Stimulated activated naive CD8-positive, alpha-beta T cell treated with anti-CD3 and anti-CD28 coated beads, Interleukin-15, Interleukin-2, amounts not matched to agents 100 U/mL and 50 U/mL, for 24 hours (primary cell): ENCODE measurements at regions not wholly inside any gene's neighbourhood (a gene's known extent, or its start where the extent isn't known, plus 50 kb on each side); places are given as distances from the start of the nearest gene placed in this dataset.
"Not testable (repeated sequence)": the region's sequence is repeated elsewhere in the genome, so short reads cannot be mapped to it uniquely, and the experiment has no call there.

ENCODE experiments used
- ATAC-seq: fragments of 150-1000 bp; cut with Tn5 transposase; one replicate; pipeline ENCODE4 v1.10.0; 2021
- DNase-seq: peaks from one replicate; pipeline ENCODE4 v3.0.0; 2021

DNA sequence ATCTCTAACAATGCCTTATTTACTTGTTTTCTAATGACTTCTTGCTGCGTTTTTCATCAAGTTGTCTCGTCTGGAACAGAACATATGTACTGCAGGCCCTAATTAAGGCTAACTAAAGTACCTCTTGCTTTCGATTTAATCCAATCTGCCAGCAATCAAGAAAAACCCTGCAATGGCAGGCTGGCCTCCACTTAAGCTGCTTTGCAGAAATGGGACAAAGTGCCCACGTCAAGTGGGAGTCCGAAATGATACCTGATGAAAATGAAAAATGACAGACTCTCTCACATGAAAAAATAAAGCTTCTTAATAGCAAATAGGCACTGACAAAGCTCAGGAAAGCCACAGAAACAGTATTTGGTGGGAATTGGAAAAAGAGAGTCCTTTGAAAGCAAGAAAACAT lies 1454.7 kb downstream of the FAM181B start:
- ATAC-seq (no peak), DNase-seq (no peak)

- no peak for ATAC-seq
- DNase-seq: no peak
Observed at GRCh38 chr11:81270686-81271085, 1463.0 kb downstream of the FAM181B start.

DNA sequence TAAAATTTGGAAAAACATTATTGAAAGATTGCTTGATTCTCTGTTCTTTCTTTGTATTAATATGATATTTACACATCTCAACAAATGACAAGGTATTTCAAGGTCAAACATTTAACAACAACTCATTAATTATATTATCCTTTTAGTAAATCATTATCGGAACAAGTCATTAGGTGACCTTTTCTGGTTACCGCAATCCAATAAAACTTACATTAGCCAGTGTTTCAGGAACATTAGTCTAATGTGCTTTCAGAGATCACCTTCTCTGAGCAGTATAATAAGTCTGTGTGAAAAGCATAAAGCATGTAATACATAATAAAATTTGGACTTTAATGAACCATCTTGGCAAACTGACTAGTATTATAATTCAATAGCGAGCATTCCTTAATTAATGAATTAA lies 1466.4 kb downstream of the FAM181B start:
- DNase-seq (no peak), ATAC-seq (no peak)

DNA sequence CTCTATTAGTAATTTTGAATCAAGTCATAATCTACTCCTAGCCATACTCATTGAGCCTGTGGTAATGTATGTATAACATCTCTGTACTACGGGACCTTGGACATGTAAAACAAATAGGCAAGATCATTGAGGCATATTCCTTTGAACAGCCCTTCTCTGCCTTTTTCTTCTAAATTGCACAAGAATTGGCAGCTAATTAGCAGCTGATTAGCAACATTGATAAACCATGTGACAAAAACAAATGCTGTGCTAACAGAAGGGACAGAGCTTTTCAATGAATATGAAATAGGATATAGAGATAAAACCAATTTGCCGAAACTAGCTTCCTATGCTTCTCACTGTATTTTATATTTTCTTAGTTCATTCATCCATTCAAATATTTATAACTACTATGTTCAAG lies 1474.2 kb downstream of the FAM181B start:
- ATAC-seq: no peak
- no peak for DNase-seq

GRCh38 chr11:81255895-81256294 lies 1477.8 kb downstream of the FAM181B start:
- DNase-seq (no peak), ATAC-seq (no peak)

GRCh38 chr11:81253244-81253643 lies 1480.4 kb downstream of the FAM181B start:
- no peak for ATAC-seq
- no peak for DNase-seq

DNA sequence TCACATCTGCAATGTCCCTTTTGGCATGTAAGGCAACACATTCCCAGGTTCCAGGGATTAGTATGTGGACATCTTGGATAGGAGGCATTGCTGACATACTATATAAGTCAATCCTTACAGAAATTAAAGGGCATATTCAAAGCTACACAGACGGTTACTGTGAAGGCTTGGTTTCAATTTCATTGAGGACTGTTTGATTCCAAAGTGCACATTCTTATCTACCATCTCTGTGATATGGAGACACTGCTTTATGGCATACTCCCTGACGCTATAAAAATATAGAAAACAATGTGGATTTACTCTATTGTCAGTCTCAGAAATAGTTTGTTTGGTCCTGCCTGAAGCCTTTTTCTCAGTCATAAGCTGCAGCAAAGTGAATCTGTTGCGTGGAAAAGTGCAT lies 1486.7 kb downstream of the FAM181B start:
- ATAC-seq: no peak
- DNase-seq: no peak

GRCh38 chr11:81245791-81246190 lies 1487.9 kb downstream of the FAM181B start:
- no peak for DNase-seq
- ATAC-seq: no peak

GRCh38 chr11:81241672-81242275 lies 1491.9 kb downstream of the FAM181B start:
- no peak for ATAC-seq

GRCh38 chr11:81237139-81237538 lies 1496.5 kb downstream of the FAM181B start:
- DNase-seq: no peak

More at GRCh38 chr11:81241672-81242275, 1491.9 kb downstream of the FAM181B start:
- DNase-seq: no peak

GRCh38 chr11:81227409-81227808 lies 1506.3 kb downstream of the FAM181B start:
- not testable (repeated sequence) for DNase-seq, ATAC-seq

More at GRCh38 chr11:81237139-81237538, 1496.5 kb downstream of the FAM181B start:
- ATAC-seq: no peak

DNA sequence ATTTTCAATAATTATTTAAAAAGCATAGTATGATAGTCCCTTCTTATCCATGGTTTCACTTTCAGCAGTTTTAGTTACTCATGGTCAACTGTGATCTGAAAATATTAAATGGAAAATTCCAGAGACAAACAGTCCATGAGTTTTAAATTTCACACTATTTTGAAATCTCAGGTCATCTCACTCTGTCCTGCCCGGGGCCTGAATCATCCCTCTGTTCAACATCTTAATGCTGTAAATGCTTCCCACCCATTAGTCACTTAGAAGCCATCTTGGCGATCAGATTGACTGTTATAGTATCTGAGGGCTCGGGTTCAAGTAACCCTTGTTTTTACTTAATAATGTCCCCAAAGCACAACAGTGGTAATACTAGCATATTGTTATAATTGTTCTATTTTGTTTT lies 1509.3 kb downstream of the FAM181B start:
- no peak for DNase-seq
- no peak for ATAC-seq

GRCh38 chr11:81222491-81222890 lies 1511.2 kb downstream of the FAM181B start:
- no peak for ATAC-seq
- no peak for DNase-seq

DNA sequence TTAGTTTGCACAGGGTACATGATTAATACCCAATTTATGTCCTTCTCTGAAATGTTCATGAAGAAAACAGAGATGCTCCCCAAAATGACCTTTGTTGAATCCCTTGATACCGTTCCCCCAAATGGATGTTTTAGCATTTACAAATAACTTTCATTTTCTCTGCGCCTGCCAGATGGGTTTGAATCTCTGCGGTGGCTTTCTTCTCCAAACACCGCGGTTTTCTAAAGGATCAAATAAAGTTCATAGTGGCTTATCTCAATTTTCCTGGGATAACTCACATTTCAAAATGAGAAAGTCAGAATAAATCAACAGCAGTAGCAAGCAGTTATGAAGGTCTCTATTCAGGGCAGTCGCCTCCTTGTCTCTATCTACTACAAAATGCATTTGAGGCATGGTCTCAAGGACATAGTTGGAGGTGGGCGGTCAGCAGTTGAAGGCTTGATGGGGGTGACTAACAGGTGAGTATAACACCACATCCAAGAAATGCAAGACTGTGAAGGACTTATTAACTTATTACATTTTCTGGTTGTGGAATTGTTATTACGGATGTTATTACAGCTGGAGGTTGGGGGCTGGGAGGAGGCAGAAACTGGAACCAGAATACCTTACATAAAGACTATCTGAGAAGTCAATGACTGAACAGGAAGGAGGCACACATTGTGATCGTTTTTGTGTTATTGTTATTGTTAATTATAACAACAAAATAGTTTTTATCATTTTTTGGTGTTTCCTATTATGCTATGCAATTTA lies 1513.3 kb downstream of the FAM181B start:
- DNase-seq (no peak), ATAC-seq (no peak)

DNA sequence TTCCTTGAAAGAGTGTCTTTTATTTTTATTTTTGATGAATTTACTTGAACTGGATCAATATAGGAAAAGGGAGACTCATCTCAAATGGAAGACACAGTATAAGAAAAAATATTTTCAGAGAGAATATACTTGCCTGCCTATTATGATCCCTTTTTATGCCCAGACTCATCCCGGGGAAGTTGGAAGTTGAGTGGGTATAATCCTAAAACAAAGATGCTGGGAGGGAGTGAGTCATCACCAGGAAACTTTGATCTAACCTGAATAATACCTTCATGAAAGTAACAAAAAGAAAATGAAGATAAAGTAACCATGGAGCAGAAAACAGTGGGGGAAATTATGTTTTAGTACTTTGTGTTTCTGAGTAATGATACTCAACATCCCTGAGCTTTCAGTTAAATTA lies 1514.0 kb downstream of the FAM181B start:
- ATAC-seq (no peak), DNase-seq (no peak)

GRCh38 chr11:81218440-81218839 lies 1515.2 kb downstream of the FAM181B start:
- DNase-seq (no peak), ATAC-seq (no peak)

- DNase-seq (no peak), ATAC-seq (no peak)
Observed at GRCh38 chr11:81211050-81211449, 1522.6 kb downstream of the FAM181B start.

DNA sequence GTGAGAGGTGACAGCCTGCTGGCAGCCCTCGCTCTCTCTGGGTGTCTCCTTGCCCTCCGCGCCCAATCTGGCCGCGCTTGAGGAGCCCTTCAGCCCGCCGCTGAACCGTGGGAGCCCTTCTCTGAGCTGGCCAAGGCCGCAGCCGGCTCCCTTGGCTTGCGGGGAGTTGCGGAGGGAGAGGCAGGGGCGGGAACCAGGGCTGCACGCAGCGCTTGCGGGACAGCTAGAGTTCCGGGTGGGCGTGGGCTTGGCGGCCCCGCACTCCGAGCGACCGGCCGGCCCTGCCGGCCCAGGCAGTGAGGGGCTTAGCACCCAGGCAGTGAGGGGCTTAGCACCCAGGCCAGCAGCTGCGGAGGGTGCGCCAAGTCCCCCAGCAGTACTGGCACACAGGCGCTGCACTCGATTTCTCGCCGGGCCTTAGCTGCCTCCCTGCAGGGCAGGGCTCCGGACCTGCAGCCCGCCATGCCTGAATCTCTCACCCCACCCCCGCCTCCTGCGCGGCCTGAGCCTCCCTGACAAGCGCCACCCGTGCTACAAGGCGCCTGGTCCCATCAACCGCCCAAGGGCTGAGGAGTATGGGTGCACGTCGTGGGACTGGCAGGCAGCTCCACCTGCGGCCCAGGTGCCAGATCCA lies 1526.1 kb downstream of the FAM181B start:
- no peak for DNase-seq
- no peak for ATAC-seq

GRCh38 chr11:81203876-81204275 lies 1529.8 kb downstream of the FAM181B start:
- DNase-seq (no peak), ATAC-seq (no peak)

DNA sequence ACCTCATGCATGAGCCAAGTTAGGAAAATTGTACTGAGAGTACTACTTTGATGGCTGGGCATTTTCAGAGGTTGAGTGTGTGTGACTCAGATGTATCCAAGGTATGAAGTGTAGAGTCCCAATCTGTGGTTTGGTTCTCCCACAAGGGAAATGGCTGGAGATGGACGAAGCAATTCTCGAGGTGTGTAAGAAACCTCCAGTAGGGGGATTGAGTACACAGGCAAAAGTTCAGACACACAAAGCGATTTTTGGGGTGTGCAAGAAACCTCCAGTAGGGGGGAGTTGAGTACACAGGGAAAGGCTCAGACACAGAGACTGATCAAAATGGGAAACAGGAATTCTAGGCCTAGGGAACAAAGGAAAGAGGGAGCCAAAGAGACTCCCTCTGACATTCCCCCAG lies 1536.3 kb downstream of the FAM181B start:
- ATAC-seq (no peak), DNase-seq (no peak)

GRCh38 chr11:81192516-81192915 lies 1541.1 kb downstream of the FAM181B start:
- no peak for ATAC-seq

DNA sequence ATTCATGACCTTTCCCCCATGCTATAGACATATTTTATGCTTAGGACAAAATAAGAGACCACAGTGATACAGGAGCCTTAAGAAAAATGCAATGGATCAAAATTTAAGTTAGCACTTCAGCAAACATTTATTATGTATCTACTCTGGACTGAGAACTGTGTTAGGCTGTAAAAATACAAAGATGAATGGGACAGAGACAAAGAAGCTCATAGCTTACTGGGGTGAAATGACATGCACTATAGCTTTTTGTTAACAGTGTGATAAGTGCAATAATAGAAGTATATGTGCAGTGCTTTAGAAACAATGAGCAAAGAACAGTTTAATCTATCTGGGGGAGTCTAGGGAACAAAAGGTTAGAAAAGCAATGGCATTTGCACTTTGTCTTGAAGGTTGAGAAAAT lies 1543.1 kb downstream of the FAM181B start:
- DNase-seq (no peak), ATAC-seq (no peak)

More at GRCh38 chr11:81192516-81192915, 1541.1 kb downstream of the FAM181B start:
- no peak for DNase-seq

- not testable (repeated sequence) for DNase-seq, ATAC-seq
Observed at GRCh38 chr11:81187033-81187432, 1546.6 kb downstream of the FAM181B start.
